Naive B cell (primary cell): ENCODE measurements at regions not wholly inside any gene's neighbourhood (a gene's known extent, or its start where the extent isn't known, plus 50 kb on each side); places are given as distances from the start of the nearest gene placed in this dataset.
"Not testable (repeated sequence)": the region's sequence is repeated elsewhere in the genome, so short reads cannot be mapped to it uniquely, and the experiment has no call there.

Source experiments
- ATAC-seq, 2 donors: fragments of 150-1000 bp; cut with Tn5 transposase; 2 replicates each; pipeline ENCODE4 v1.10.0; 2021; ENCODE audit warnings: low read depth in 2 of 2, mild to moderate bottlenecking in 2 of 2, moderate library complexity in 2 of 2
- DNase-seq: peaks from one replicate; pipeline ENCODE4 v3.0.0; 2022
- H3K27ac Mint-ChIP-seq, 6 donors: one replicate each; pipeline ENCODE4 v1.8.0; 2020 to 2022; ENCODE audit warnings: mild to moderate bottlenecking in 6 of 6, mixed read lengths in 6 of 6, moderate library complexity in 5 of 6, inconsistent platforms in 2 of 6
- H3K27me3 Mint-ChIP-seq, 3 donors: one replicate each; pipeline ENCODE4 v1.8.0; 2021 to 2022; ENCODE audit warnings: mixed read lengths in 3 of 3, mild to moderate bottlenecking in 1 of 3
- H3K36me3 Mint-ChIP-seq, 2 donors: one replicate each; pipeline ENCODE4 v1.8.0; 2020 to 2022; ENCODE audit warnings: mixed read lengths in 2 of 2, inconsistent platforms in 1 of 2, mild to moderate bottlenecking in 1 of 2
- H3K4me1 Mint-ChIP-seq, 3 donors: one replicate each; pipeline ENCODE4 v1.8.0; 2020 to 2022; ENCODE audit warnings: mixed read lengths in 3 of 3, inconsistent platforms in 1 of 3, mild to moderate bottlenecking in 1 of 3, moderate library complexity in 1 of 3
- H3K4me3 Mint-ChIP-seq, 8 donors: one replicate each; pipeline ENCODE4 v1.8.0; 2020 to 2022; ENCODE audit warnings: mild to moderate bottlenecking in 8 of 8, mixed read lengths in 8 of 8, moderate library complexity in 8 of 8, inconsistent platforms in 2 of 8
- H3K9me3 Mint-ChIP-seq, 7 donors: one replicate each; pipeline ENCODE4 v1.8.0; 2020 to 2022; ENCODE audit warnings: mixed read lengths in 7 of 7, mild to moderate bottlenecking in 5 of 7, inconsistent platforms in 2 of 7, moderate library complexity in 1 of 7

DNA sequence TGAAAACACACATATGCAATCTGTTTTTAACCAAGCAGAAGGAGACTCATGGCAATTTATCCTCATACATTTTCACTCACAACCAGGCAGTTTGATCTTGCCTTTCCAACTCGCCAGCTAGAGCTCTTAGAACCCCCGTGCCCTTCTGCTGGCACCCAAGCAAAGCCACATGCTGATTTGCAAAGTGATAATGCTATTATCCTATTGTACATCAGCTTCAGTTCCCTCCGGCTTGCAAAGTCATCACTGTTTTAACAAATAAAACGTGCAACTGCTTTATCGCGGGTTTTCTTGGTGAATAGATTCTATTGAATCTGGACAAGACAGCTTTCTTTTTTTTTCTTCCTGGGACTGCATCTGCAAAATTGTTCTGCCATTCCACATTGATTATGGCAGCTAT, 314.6 kb downstream of the LNPK start:
- Mint-ChIP-seq H3K36me3 (no peaks in the 10 kb centered on the region), H3K9me3 (no peaks in the 10 kb centered on the region), H3K4me3 (no peak overlapping the region), H3K4me1 (no peaks in the 10 kb centered on the region), H3K27me3 (peaks cover 3 to 42% (median 24%) of the 10 kb centered on the region in 3 donors), H3K27ac (no peak overlapping the region)
- DNase-seq: no peak
- ATAC-seq: no peak

DNA sequence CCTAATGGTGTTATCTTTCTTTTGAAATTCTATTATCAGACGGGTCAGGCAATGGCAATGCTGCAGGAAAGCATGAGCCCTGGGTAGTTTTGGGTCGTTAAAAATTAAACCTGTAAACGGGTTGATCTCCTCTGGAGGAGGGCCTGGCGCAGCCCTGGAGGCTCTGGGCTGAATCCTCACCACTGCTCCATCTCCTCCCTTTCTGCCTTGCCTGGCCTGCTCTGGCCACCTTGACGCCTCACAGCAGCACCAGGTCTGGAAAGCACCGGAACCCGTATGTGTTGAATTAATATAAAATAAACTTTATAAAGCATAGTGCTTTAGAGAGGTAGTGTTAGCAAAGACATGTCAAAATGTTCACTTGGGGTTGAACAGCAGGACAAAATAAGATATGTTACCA, 316.1 kb downstream of the LNPK start:
- Mint-ChIP-seq H3K27ac (no peak overlapping the region), H3K36me3 (no peaks in the 10 kb centered on the region), H3K27me3 (peaks cover 3 to 41% (median 24%) of the 10 kb centered on the region in 3 donors), H3K9me3 (peaks cover 0 to 2% (median 0%) of the 10 kb centered on the region in 7 donors), H3K4me3 (no peak overlapping the region), H3K4me1 (no peaks in the 10 kb centered on the region)
- ATAC-seq: no peak
- DNase-seq: no peak

DNA sequence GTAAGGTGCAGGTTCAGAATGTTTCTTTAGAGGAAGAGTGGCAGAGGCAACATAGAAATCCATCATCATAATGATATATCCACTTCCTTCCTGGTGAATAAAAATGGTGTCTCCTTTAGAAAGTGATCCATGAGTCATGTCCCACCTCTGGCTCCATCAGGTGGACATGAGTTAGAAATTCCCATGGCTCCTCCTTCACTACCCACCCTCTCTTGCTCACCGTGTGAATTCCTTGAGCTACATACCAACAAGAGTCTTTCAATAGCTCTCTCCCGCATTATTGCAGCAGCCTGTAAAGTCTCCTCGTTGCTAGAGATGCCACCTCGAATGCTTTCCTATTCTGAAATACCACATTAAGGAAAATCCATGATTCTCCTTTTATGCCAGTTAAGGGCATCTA, 317.6 kb downstream of the LNPK start:
- Mint-ChIP-seq H3K27me3 (peaks cover 3 to 36% (median 24%) of the 10 kb centered on the region in 3 donors), H3K36me3 (no peaks in the 10 kb centered on the region), H3K4me1 (no peaks in the 10 kb centered on the region), H3K4me3 (no peak overlapping the region), H3K9me3 (peaks cover 0 to 2% (median 0%) of the 10 kb centered on the region in 7 donors), H3K27ac (no peak overlapping the region)
- DNase-seq: no peak
- no peak for ATAC-seq

DNA sequence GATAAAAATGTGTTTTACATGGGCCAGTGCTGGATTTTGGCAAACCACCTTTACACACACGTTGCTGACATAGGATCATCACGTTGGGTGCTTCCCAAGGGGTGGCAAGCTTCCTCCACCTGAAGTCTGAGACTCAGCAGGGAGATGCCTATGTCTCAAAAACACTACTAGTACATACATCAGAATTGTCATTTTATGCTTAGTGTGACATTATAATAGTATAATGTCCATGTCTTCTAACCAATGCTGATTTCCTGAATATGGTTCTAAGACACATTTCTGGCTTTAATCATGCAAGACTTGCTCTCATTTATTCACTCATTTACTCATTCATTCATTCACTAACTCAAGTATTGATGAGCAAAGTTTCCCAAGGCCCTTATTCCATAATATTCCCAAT, 322.3 kb downstream of the LNPK start:
- H3K4me1 Mint-ChIP-seq: no peaks in the 10 kb centered on the region

DNA sequence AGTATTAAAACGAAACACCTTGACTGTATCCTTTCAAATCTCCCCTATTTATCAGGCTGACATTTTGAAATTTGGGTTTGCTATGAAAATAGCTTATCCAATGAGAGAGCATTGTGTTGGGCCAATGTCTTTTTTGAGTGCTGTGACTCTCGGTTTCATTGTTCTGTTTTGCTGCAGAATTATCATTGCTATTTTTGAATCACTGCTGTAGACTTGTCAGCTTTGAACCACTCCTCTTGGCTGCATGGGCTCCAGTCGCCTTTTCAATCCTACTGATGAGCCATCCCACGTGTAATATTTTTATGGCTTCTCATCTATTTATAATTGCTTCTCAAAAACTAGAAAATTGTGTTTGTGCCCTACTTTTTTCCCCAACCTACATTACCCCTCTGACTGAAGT, 322.8 kb downstream of the LNPK start:
- Mint-ChIP-seq H3K27ac (no peak overlapping the region), H3K4me1 (no peaks in the 10 kb centered on the region)

More for the DNA sequence above, 322.3 kb downstream of the LNPK start:
- DNase-seq (no peak), ATAC-seq (no peak)
- Mint-ChIP-seq H3K9me3 (peaks cover 0 to 8% (median 2%) of the 10 kb centered on the region in 7 donors), H3K4me3 (no peak overlapping the region), H3K27ac (no peak overlapping the region), H3K36me3 (no peaks in the 10 kb centered on the region), H3K27me3 (peaks cover 3 to 16% (median 13%) of the 10 kb centered on the region in 3 donors)

DNA sequence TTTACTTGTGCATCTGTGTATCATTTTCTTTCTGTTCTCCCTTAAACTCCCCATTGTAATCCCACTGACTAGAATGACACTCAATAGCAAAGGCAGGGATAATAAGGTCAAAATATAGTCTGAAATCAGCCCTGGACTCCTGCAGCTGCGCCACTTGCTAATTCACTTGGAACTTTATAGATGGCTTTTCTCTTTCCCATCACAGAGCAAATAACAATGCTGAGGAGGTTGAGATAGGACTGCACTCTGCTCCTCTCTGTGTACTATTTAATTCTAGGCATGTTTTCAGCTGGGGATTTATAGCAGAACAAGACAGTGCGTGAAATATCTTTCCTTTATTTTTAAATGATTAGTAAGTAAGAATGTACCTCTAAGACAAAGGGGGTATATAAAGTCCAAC, 324.2 kb downstream of the LNPK start:
- Mint-ChIP-seq H3K9me3 (peaks cover 0 to 26% (median 14%) of the 10 kb centered on the region in 7 donors), H3K27me3 (peaks cover 0 to 5% (median 0%) of the 10 kb centered on the region in 3 donors), H3K36me3 (no peaks in the 10 kb centered on the region), H3K27ac (no peak overlapping the region), H3K4me3 (no peak overlapping the region), H3K4me1 (no peaks in the 10 kb centered on the region)
- DNase-seq (no peak), ATAC-seq (no peak)

More for the DNA sequence above, 322.8 kb downstream of the LNPK start:
- no peaks in the 10 kb centered on the region for H3K36me3 Mint-ChIP-seq
- ATAC-seq (no peak), DNase-seq (no peak)
- peaks cover 3 to 15% (median 10%) of the 10 kb centered on the region in 3 donors for H3K27me3 Mint-ChIP-seq
- H3K9me3 Mint-ChIP-seq: peaks cover 0 to 13% (median 4%) of the 10 kb centered on the region in 7 donors
- H3K4me3 Mint-ChIP-seq: no peak overlapping the region

DNA sequence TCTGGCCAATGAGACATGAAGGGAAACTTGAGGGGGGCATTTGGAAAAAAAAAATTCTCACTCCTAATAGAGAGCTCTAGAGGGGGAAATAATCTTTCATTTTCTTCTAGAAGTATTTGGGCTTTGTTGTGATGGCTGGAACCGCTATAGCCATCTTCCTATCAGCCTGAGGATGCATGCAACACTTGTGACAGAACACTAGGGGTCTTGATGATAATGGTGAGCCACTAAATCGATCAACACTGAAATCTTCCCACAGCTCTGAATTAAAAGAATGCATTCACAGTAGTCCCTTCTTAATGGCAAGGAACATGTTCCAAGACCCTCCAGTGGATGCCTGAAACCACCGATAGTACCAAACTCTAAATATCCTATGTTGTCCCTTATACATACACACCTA, 325.3 kb downstream of the LNPK start:
- ATAC-seq (no peak), DNase-seq (no peak)
- Mint-ChIP-seq H3K4me1 (no peaks in the 10 kb centered on the region), H3K9me3 (peaks cover 0 to 37% (median 17%) of the 10 kb centered on the region in 7 donors), H3K36me3 (no peaks in the 10 kb centered on the region), H3K27ac (no peak overlapping the region), H3K4me3 (no peak overlapping the region), H3K27me3 (peaks cover 0 to 6% (median 0%) of the 10 kb centered on the region in 3 donors)

DNA sequence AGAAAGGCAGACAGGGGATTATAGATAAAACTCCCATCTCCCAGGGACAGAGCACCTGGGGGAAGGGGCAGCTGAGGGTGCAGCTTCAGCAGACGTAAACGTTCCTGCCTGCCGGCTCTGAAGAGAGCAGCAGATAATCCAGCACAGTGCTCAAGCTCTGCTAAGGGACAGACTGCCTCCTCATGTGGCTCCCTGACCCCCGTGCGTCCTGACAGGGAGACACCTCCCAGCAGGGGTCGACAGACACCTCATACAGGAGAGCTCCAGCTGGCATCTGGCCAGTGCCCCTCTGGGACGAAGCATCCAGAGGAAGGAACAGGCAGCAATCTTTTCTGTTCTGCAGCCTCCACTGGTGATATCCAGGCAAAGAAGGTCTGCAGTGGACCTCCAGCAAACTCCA, 333.3 kb downstream of the LNPK start:
- not testable (repeated sequence) for H3K4me1 Mint-ChIP-seq

DNA sequence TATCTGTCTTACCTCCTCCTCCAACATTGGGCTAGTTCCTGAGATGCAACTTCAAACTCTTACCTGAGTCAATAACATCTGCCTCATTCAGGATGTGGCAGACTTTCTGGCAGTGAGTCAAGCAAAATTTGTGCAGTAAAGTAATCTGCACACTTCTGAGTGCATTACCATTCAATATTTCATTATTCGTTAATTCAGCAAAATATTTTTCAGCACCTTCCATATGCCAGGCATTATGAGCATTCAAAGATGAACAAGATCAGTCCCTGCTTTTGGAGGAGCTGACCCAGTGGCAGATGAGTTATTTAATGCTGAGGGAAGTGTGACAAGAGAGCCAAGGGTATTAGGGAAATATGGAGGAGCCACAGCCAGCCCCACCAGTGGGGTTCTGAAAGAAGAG, 339.7 kb downstream of the LNPK start:
- Mint-ChIP-seq H3K4me3 (no peak overlapping the region), H3K27ac (no peak overlapping the region), H3K4me1 (no peaks in the 10 kb centered on the region), H3K9me3 (peaks cover 0 to 6% (median 0%) of the 10 kb centered on the region in 7 donors), H3K36me3 (no peaks in the 10 kb centered on the region), H3K27me3 (peaks cover 0 to 18% (median 0%) of the 10 kb centered on the region in 3 donors)
- DNase-seq (no peak), ATAC-seq (no peak)

More for the DNA sequence above, 333.3 kb downstream of the LNPK start:
- ATAC-seq, H3K4me3 Mint-ChIP-seq, H3K27ac Mint-ChIP-seq, DNase-seq, H3K36me3 Mint-ChIP-seq: not testable (repeated sequence)
- Mint-ChIP-seq H3K27me3 (peaks cover 6 to 20% (median 7%) of the 10 kb centered on the region in 3 donors), H3K9me3 (peaks cover 3 to 28% (median 17%) of the 10 kb centered on the region in 7 donors)

DNA sequence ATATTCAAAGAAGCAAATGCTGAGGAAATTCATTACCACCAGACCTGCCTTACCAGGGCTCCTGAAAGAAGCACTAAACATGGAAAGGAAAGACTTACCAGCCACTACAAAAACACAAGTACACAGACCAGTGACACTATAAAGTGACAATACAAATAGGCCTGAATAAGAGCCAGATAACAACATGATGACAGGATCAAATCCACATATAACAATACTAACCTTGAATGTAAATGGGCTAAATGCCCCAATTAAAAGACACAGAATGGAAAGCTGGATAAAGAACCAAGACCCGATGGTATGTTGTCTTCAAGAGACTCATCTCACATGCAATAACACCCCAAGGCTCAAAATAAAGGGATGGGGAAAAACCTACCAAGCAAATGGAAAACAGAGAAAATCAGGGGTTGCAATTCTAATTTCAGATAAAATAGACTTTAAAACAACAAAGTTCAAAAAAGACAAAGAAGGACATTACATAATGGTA, 353.4 kb downstream of the LNPK start:
- no peak overlapping the region for H3K4me3 Mint-ChIP-seq
- peaks cover 0 to 14% (median 0%) of the 10 kb centered on the region in 3 donors for H3K27me3 Mint-ChIP-seq
- H3K27ac Mint-ChIP-seq: no peak overlapping the region
- DNase-seq (no peak), ATAC-seq (no peak)
- peaks cover 0 to 12% (median 4%) of the 10 kb centered on the region in 7 donors for H3K9me3 Mint-ChIP-seq
- no peaks in the 10 kb centered on the region for H3K4me1 Mint-ChIP-seq
- H3K36me3 Mint-ChIP-seq: no peaks in the 10 kb centered on the region

DNA sequence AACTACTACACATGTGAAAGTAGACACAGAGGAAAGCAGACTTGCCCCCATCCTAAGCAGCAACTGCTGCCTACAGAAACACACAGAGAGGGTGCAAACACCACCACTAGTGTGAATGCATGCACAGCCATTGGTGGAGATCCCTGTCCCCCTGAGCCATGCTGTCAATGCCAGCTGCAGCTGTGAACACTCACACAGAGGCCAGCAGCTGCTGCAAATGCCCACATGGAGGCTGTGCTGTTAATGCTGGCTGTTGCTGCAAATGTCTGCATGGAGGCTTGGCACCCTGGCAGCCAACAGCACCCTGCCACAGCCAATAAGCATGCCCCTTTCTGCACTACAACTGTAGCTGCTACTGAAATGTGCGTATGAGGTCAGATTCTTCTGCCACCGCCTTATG, 355.0 kb downstream of the LNPK start:
- Mint-ChIP-seq H3K4me3 (no peak overlapping the region), H3K4me1 (no peaks in the 10 kb centered on the region)
- no peak for DNase-seq

DNA sequence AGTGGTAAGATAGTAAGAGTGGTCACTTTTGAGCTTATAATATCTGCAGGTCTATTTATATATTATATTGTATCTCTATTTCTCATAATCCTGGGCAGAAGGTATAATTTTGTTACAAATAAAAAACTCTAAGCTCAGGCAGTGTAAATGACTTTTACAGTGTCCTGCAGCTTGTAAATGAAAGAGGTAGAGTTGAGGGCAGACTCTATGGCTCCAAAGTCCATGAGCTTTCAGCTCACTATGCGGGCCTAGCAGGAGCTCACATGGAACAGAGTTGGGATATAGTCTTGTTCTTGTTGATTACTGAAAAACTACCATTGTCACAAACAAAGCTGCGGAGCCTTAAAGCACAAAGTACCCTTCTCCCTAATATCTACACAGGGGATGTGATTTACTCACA, 361.4 kb downstream of the LNPK start:
- Mint-ChIP-seq H3K27me3 (peaks cover 0 to 5% (median 0%) of the 10 kb centered on the region in 3 donors), H3K36me3 (no peaks in the 10 kb centered on the region), H3K4me3 (no peak overlapping the region), H3K4me1 (no peaks in the 10 kb centered on the region), H3K9me3 (peaks cover 0 to 5% (median 0%) of the 10 kb centered on the region in 7 donors), H3K27ac (no peak overlapping the region)
- DNase-seq (no peak), ATAC-seq (no peak)

More for the DNA sequence above, 355.0 kb downstream of the LNPK start:
- no peaks in the 10 kb centered on the region for H3K36me3 Mint-ChIP-seq
- H3K9me3 Mint-ChIP-seq: peaks cover 0 to 8% (median 4%) of the 10 kb centered on the region in 7 donors
- peaks cover 0 to 14% (median 0%) of the 10 kb centered on the region in 3 donors for H3K27me3 Mint-ChIP-seq
- ATAC-seq: no peak
- H3K27ac Mint-ChIP-seq: no peak overlapping the region

DNA sequence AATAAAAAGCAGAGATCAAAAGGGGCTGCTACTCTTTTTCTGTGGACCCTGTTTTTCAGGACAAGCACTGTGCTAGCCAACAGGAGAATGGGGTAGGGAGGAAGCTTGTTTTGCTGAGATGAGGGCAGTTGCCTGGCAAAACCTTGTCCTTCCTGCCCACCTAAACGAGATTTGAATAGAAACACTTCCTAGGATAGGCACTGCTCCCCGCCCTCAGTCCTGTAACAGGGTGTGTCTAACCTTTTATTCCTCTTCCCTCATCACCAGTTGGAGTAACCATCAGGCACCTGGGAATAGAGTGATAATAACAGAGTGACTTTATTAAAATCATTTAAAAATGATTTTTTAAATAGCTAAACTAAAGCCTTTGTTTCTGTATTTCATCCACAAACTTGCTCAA, 368.8 kb downstream of the LNPK start:
- Mint-ChIP-seq H3K9me3 (peaks cover 0 to 5% (median 2%) of the 10 kb centered on the region in 7 donors), H3K4me3 (no peak overlapping the region), H3K4me1 (no peaks in the 10 kb centered on the region), H3K27ac (no peak overlapping the region), H3K36me3 (no peaks in the 10 kb centered on the region), H3K27me3 (peaks cover 0 to 15% (median 8%) of the 10 kb centered on the region in 3 donors)
- no peak for ATAC-seq
- DNase-seq: no peak

DNA sequence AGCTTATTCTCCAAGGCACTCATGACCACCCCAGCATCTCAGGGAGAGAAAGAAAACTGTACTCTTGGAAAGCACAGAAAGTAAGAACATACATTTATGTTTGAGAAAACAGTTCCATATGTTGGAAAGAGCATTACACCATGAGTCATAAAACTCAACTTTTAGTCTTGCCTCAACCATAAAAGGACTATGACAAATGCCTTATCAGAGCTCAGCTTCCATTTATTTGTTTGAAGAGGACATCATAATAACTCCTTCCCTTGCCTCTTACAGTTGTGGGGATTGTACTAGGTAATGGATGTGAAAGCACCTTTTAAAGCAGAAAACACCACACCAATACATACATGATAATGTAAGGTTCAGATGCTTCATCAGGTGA, 370.8 kb downstream of the LNPK start:
- Mint-ChIP-seq H3K27me3 (peaks cover 0 to 15% (median 8%) of the 10 kb centered on the region in 3 donors), H3K36me3 (no peaks in the 10 kb centered on the region), H3K4me3 (no peak overlapping the region), H3K4me1 (no peaks in the 10 kb centered on the region), H3K27ac (no peak overlapping the region), H3K9me3 (peaks cover 0 to 6% (median 4%) of the 10 kb centered on the region in 7 donors)
- DNase-seq: no peak
- ATAC-seq: no peak
